Adrenal gland (tissue), 9 donors: ENCODE measurements at regions not wholly inside any gene's neighbourhood (a gene's known extent, or its start where the extent isn't known, plus 50 kb on each side); places are given as distances from the start of the nearest gene placed in this dataset.
A peak's percentile ranks its signal among the peaks of the same experiment; 100 is the strongest.

Experiments used
- DNase-seq, 7 donors: peaks; one replicate each; pipeline ENCODE4 v3.0.0-alpha.2; 2019 to 2020
- H3K27ac ChIP-seq, 5 donors: fragments of 200-600 bp; sonication (generic) in 4 of 5; 1 replicate in 3 of 5; 2 replicates in 2 of 5; pipeline versions ENCODE4 v1.5.1 to v1.8.0; 2016 to 2020; ENCODE audit warnings: mild to moderate bottlenecking in 1 of 5
- H3K27me3 ChIP-seq: fragments of 200-600 bp; 2 replicates; pipeline ENCODE4 v1.8.0; 2021
- H3K36me3 ChIP-seq, 2 donors: fragments of 200-600 bp; replicated peaks in 1 of 2; 1 replicate in 1 of 2; 2 replicates in 1 of 2; pipeline versions ENCODE4 v1.5.1 to v1.8.0; 2018 to 2022
- H3K4me1 ChIP-seq, 2 donors: fragments of 200-600 bp; replicated peaks in 1 of 2; 1 replicate in 1 of 2; 2 replicates in 1 of 2; pipeline versions ENCODE4 v1.5.1 to v1.8.0; 2018 to 2021
- H3K4me3 ChIP-seq, 4 donors: fragments of 200-600 bp; sonication (generic) in 3 of 4; one replicate each; pipeline ENCODE4 v1.5.1; 2016 to 2018
- H3K9me3 ChIP-seq, 3 donors: fragments of 200-600 bp; sonication (generic) in 1 of 3; replicated peaks in 1 of 3; 1 replicate in 2 of 3; 2 replicates in 1 of 3; pipeline versions ENCODE4 v1.5.1 to v1.8.0; 2016 to 2021
- POLR2A ChIP-seq, 2 donors: fragments of 450-650 bp; IDR thresholded peaks; one replicate each; pipeline ENCODE4 v1.6.1; 2017; ENCODE audit warnings: antibody characterized with exemption in 2 of 2, mild to moderate bottlenecking in 2 of 2, moderate library complexity in 1 of 2
- WGBS, 4 donors: extraction: QIAGEN DNeasy Blood & Tissue Kit in 2 of 4; methylation state at CpG; one replicate each; pipeline versions ENCODE4 v1.1.5 to v1.1.7; 2013 to 2017; 5-methylcytosine and 5-hydroxymethylcytosine counted together
- intact Hi-C, 2 donors: fragments of 100-400 bp; cut with DNase I; formaldehyde crosslinking; loops; one replicate each; pipeline versions ENCODE4 v1.14.1 to v1.15.0; 2022 to 2023
- TF ChIP-seq, protein P1 (sequence below), 6 experiments: fragments of 450-650 bp in 4 of 6; fragments of 200-600 bp in 2 of 6; sonication (generic) in 1 of 6; IDR thresholded peaks; 1 replicate in 5 of 6; 2 replicates in 1 of 6; pipeline versions ENCODE4 v1.5.1 to v1.8.0; 2016 to 2021; ENCODE audit warnings: antibody characterized with exemption in 6 of 6, mild to moderate bottlenecking in 2 of 6, moderate library complexity in 1 of 6
- donor health status: healthy with polysubstance abuse.
- donor health status: Bipolar disorder and iron deficiency.
- donor health status: DM: yes; HTN: yes; CAD: no.
- donor health status: DM: no; HTN: no; CAD: no.
- donor health status: DM: no; HTN: no; CAD: no.

DNA sequence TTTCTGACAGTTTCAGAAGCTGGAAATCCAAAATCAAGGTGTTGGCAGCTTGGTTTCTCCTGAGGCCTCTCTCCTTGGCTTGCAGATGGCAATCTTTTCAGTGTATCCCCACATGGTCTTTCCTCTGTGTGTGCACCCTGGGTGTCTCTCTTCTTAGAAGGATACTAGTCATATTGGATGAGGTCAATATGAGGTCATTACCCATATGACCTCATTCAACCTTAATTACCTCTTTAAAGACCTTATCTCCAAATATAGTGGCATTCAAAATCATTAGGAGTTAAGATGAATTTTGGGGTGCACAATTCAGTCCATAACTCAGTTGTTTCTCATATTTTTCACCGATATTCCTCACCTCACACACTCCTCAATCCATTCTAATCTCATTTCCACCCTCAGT, 92.4 kb upstream of the TGM3 start:
- Histone ChIP-seq H3K36me3 (no peaks in the 10 kb centered on the region), H3K27me3 (no peaks in the 10 kb centered on the region), H3K9me3 (no peaks in the 10 kb centered on the region), H3K4me3 (no peak overlapping the region), H3K4me1 (peaks cover 0 to 6% of the 10 kb centered on the region in 2 donors), H3K27ac (no peak overlapping the region)
- WGBS, 4 donors: 89 to 96% (median 93%) methylated on average over 1 of the region's 1 CpG
- TF ChIP-seq, protein P1, sequence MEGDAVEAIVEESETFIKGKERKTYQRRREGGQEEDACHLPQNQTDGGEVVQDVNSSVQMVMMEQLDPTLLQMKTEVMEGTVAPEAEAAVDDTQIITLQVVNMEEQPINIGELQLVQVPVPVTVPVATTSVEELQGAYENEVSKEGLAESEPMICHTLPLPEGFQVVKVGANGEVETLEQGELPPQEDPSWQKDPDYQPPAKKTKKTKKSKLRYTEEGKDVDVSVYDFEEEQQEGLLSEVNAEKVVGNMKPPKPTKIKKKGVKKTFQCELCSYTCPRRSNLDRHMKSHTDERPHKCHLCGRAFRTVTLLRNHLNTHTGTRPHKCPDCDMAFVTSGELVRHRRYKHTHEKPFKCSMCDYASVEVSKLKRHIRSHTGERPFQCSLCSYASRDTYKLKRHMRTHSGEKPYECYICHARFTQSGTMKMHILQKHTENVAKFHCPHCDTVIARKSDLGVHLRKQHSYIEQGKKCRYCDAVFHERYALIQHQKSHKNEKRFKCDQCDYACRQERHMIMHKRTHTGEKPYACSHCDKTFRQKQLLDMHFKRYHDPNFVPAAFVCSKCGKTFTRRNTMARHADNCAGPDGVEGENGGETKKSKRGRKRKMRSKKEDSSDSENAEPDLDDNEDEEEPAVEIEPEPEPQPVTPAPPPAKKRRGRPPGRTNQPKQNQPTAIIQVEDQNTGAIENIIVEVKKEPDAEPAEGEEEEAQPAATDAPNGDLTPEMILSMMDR (IDR thresholded peaks at IDR 0.05): no peak
- TF ChIP-seq POLR2A (IDR thresholded peaks at IDR 0.05): no peak
- intact Hi-C loops: loop anchor here in 1 of 2 donors (10.0 kb wide), 1 partner anchor 251 kb away; no protein-coding TSS in a partner anchor
- no peak for DNase-seq

DNA sequence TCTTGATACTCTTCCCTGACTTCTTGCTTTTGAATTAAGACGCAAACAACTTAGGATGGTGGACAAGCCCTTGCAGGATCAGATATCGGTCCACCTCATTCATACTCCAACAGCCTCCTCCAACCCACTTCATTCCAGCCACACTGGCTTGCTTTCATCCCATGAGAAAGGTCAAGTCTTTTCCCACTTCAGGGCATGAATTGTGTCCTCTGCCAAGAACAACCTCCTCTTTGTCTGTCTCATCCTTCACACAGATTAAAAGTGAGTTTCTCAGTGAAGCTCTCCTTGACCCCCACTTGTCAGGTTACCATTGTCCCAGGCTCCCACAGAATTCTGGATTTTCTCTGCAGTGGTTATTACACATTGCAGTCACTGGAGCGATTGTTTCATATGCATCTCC, 91.8 kb upstream of the TGM3 start:
- Histone ChIP-seq H3K4me1 (peaks cover 0 to 6% of the 10 kb centered on the region in 2 donors), H3K27ac (no peak overlapping the region), H3K4me3 (no peak overlapping the region), H3K36me3 (no peaks in the 10 kb centered on the region), H3K9me3 (no peaks in the 10 kb centered on the region), H3K27me3 (no peaks in the 10 kb centered on the region)
- no peak for DNase-seq
- intact Hi-C loops: loop anchor here in 1 of 2 donors (10.0 kb wide), 1 partner anchor 251 kb away; no protein-coding TSS in a partner anchor
- no peak for TF ChIP-seq POLR2A (IDR thresholded peaks at IDR 0.05)
- TF ChIP-seq, protein P1 (IDR thresholded peaks at IDR 0.05): no peak
- WGBS, 4 donors: 86 to 91% (median 86%) methylated on average over 3 of the region's 3 CpGs

DNA sequence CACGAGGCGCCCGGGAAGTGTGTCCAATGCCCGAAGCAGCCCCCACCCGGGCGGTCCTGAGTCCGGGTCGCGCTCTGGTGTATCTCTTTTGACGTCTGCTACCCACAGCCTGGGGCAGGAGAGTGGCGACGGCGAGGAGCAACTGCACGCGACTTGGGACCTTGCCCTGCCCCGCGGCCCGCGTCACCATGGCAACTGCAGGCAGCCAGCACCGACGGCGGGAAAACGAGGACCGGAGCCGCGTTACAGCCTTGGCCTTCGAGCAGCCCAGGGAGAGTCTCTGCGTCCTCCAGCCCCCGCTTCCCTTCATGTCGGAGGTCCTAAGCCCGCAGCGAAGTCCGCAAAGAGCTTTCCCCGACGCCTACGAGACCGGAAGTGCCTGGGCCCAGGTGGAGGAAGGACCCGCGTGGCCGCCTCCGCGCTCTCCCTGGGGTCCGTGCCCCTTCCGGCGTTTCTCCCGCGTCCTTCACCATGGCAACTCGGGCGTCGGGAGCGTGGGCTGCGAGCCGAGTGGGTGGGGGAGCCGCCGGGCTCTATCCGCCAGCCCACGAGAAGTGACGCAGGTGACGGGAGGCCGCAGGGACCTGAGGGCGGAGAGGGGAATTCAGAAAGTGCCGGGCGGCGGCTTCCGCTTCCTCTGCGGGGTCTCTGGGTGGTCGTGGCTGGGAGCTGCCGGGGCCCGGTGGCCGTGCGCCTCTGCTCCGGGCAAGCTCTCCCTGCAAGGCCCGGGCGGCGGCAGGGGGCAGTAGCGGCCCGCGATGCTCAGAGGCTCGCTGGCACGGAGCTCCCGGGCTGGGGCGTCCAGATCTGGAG, 88.6 kb upstream of the TGM3 start:
- peak; percentile 64 to 86 (median 80) for DNase-seq
- intact Hi-C loops: loop anchor here in 1 of 2 donors (10.0 kb wide), 1 partner anchor 248 kb away; no protein-coding TSS in a partner anchor

DNA sequence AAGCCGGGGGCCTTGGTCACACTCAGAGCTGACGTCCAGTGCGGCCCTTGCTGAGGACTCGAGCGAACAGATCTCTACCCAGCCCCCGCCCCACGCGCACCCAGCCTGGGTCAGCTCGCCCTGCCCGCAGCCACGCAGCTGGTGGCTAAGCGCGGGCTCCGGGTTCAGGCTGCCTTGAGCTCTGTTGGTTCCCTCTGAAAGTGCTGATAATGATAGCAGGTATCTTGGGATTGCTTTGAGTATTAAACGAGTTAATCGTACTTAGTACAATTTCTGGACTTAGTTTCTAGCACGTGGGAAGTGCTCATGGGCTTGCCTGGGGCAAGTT, 88.1 kb upstream of the TGM3 start:
- DNase-seq: no peak
- TF ChIP-seq, protein P1 (IDR thresholded peaks at IDR 0.05): no peak
- no peak for TF ChIP-seq POLR2A (IDR thresholded peaks at IDR 0.05)
- WGBS, 4 donors: 2 to 13% (median 5%) methylated on average over 3 to 17 of the region's 17 CpGs
- Histone ChIP-seq H3K27ac (no peak overlapping the region), H3K9me3 (no peaks in the 10 kb centered on the region), H3K27me3 (no peaks in the 10 kb centered on the region), H3K4me3 (peak overlapping the region in 2 of 4 donors; percentile 50 to 82), H3K36me3 (no peaks in the 10 kb centered on the region), H3K4me1 (peaks cover 0 to 6% of the 10 kb centered on the region in 2 donors)
- intact Hi-C loops: loop anchor here in 1 of 2 donors (10.0 kb wide), 1 partner anchor 247 kb away; no protein-coding TSS in a partner anchor

More for the DNA sequence above, 88.6 kb upstream of the TGM3 start:
- no peaks in the 10 kb centered on the region for H3K27me3 ChIP-seq
- no peaks in the 10 kb centered on the region for H3K9me3 ChIP-seq
- H3K4me1 ChIP-seq: peaks cover 0 to 6% of the 10 kb centered on the region in 2 donors
- 1 to 9% (median 1%) methylated on average over 17 to 82 of the region's 82 CpGs for WGBS, 4 donors
- no peak for TF ChIP-seq POLR2A (IDR thresholded peaks at IDR 0.05)
- TF ChIP-seq, protein P1 (IDR thresholded peaks at IDR 0.05): peak; percentile 54 to 82 (median 70)
- H3K4me3 ChIP-seq: peak overlapping the region in 2 of 4 donors; percentile 50 to 82
- H3K36me3 ChIP-seq: no peaks in the 10 kb centered on the region
- no peak overlapping the region for H3K27ac ChIP-seq
